GM13976 (cell line): ENCODE measurements at regions not wholly inside any gene's neighbourhood (a gene's known extent, or its start where the extent isn't known, plus 50 kb on each side); places are given as distances from the start of the nearest gene placed in this dataset.

Source experiments
- DNase-seq: peaks from one replicate; pipeline ENCODE4 v3.0.0; 2012; ENCODE audit warnings: low spot score
- CTCF ChIP-seq: IDR thresholded peaks from 2 replicates; pipeline ENCODE4 v1.5.1; 2012; ENCODE audit warnings: borderline replicate concordance, mild to moderate bottlenecking; ENCODE audit not compliant: insufficient read depth; ENCODE audit errors: extremely low read depth, missing control alignments, control extremely low read depth
- in situ Hi-C: fragments of 300-500 bp; cut with MboI; formaldehyde crosslinking; loops from one replicate; pipeline ENCODE4 v1.12.0; 2022; ENCODE audit warnings: low sequenced_read_pairs, mixed read lengths, inconsistent platforms; ENCODE audit not compliant: unreplicated experiment

GRCh38 chr2:64777841-64778240 is 124.1 kb upstream of the SERTAD2 start:
- in situ Hi-C loops = no loop called here
- DNase-seq = no peak
- no peak for TF ChIP-seq CTCF

- DNase-seq = no peak
- in situ Hi-C loops = no loop called here
- no peak for TF ChIP-seq CTCF
Measured at GRCh38 chr2:64779117-64779690, 125.5 kb upstream of the SERTAD2 start.

GRCh38 chr2:64780041-64780440 is 126.3 kb upstream of the SERTAD2 start:
- in situ Hi-C loops = no loop called here
- DNase-seq = no peak
- TF ChIP-seq CTCF = no peak

GRCh38 chr2:64781711-64782390 is 128.1 kb upstream of the SERTAD2 start:
- no peak for DNase-seq
- in situ Hi-C loops = no loop called here
- TF ChIP-seq CTCF = no peak

- TF ChIP-seq CTCF = no peak
- in situ Hi-C loops = no loop called here
- DNase-seq = no peak
Measured at GRCh38 chr2:64784168-64785061, 130.7 kb upstream of the SERTAD2 start.

GRCh38 chr2:64785245-64785644 is 131.5 kb upstream of the SERTAD2 start:
- no peak for TF ChIP-seq CTCF

More at GRCh38 chr2:64785245-64785644, 131.5 kb upstream of the SERTAD2 start:
- DNase-seq = no peak
- in situ Hi-C loops = no loop called here
